ENCODE measurements at regions not wholly inside any gene's neighbourhood (a gene's known extent, or its start where the extent isn't known, plus 50 kb on each side); places are given as distances from the start of the nearest gene placed in this dataset.

GRCh38 chr6:55089325-55089724, 85.0 kb upstream of the HCRTR2 start:
- Histone ChIP-seq H3K4me1 (ENCODE audit: control insufficient read depth, insufficient read depth, low read length) (no peaks in the 10 kb centered on the region), H3K27ac (ENCODE audit: low read length) (no peak overlapping the region), H3K4me3 (ENCODE audit: low read depth in 2 of 2, low read length in 2 of 2) (no peak overlapping the region), H3K9me3 (ENCODE audit: control insufficient read depth, insufficient read depth, low read depth, low read length) (no peaks in the 10 kb centered on the region), H3K36me3 (ENCODE audit: control insufficient read depth, insufficient read depth, low read length) (no peaks in the 10 kb centered on the region), H3K27me3 (ENCODE audit: control insufficient read depth, insufficient read depth, low read length) (no peaks in the 10 kb centered on the region)
- TF ChIP-seq SIN3A (IDR thresholded peaks at IDR 0.05; ENCODE audit: borderline replicate concordance, insufficient read depth, low read depth, low read length) (no peak), POLR2AphosphoS5 (IDR thresholded peaks at IDR 0.05; ENCODE audit: low read depth, low read length) (no peak)
- ATAC-seq (no peak), DNase-seq (ENCODE audit: low read depth, low spot score) (no peak)
- POLR2A ChIA-PET: no interaction called here
- BruUV-seq (replicated peaks): no TSS peak
- intact Hi-C loops (cut with micrococcal nuclease; ENCODE audit: unreplicated experiment) (no loop called here), in situ Hi-C loops (cut with HindIII; ENCODE audit: low pct_unique_long_range_greater_than_20kb, low sequenced_read_pairs) (no loop called here)
- CTCF ChIA-PET: no interaction called here

GRCh38 chr6:55100686-55101085, 73.6 kb upstream of the HCRTR2 start:
- ChIA-PET POLR2A (no interaction called here), CTCF (no interaction called here)
- no peaks in the 10 kb centered on the region for H3K4me1 ChIP-seq (ENCODE audit: control insufficient read depth, insufficient read depth, low read length)
- TF ChIP-seq REST (IDR thresholded peaks at IDR 0.05; ENCODE audit: insufficient read depth in 1 of 2, low read depth in 2 of 2, low read length in 1 of 2): no peak
- TF ChIP-seq POLR2AphosphoS5 (IDR thresholded peaks at IDR 0.05; ENCODE audit: low read depth, low read length): no peak
- TF ChIP-seq SIN3A (IDR thresholded peaks at IDR 0.05; ENCODE audit: borderline replicate concordance, insufficient read depth, low read depth, low read length): no peak
- no peak for TF ChIP-seq TCF7L2 (IDR thresholded peaks at IDR 0.05; ENCODE audit: low read depth, low read length)
- TF ChIP-seq CTCF (IDR thresholded peaks at IDR 0.05): no peak
- intact Hi-C loops (cut with micrococcal nuclease; ENCODE audit: unreplicated experiment): no loop called here
- no peaks in the 10 kb centered on the region for H3K9me3 ChIP-seq (ENCODE audit: control insufficient read depth, insufficient read depth, low read depth, low read length)
- no peaks in the 10 kb centered on the region for H3K27me3 ChIP-seq (ENCODE audit: control insufficient read depth, insufficient read depth, low read length)
- BruUV-seq (replicated peaks): no TSS peak
- in situ Hi-C loops (cut with HindIII; ENCODE audit: low pct_unique_long_range_greater_than_20kb, low sequenced_read_pairs): no loop called here
- no peak for DNase-seq (ENCODE audit: low read depth, low spot score)
- no peak overlapping the region for H3K27ac ChIP-seq (ENCODE audit: low read length)
- ATAC-seq: no peak
- no peaks in the 10 kb centered on the region for H3K36me3 ChIP-seq (ENCODE audit: control insufficient read depth, insufficient read depth, low read length)
- no peak overlapping the region for H3K4me3 ChIP-seq (ENCODE audit: low read depth in 2 of 2, low read length in 2 of 2)

- ChIA-PET POLR2A (no interaction called here), CTCF (no interaction called here)
- H3K27ac ChIP-seq (ENCODE audit: low read length): no peak overlapping the region
- TF ChIP-seq TCF7L2 (IDR thresholded peaks at IDR 0.05; ENCODE audit: low read depth, low read length) (no peak), REST (IDR thresholded peaks at IDR 0.05; ENCODE audit: insufficient read depth in 1 of 2, low read depth in 2 of 2, low read length in 1 of 2) (no peak), SIN3A (IDR thresholded peaks at IDR 0.05; ENCODE audit: borderline replicate concordance, insufficient read depth, low read depth, low read length) (no peak), POLR2AphosphoS5 (IDR thresholded peaks at IDR 0.05; ENCODE audit: low read depth, low read length) (no peak)
- H3K9me3 ChIP-seq (ENCODE audit: control insufficient read depth, insufficient read depth, low read depth, low read length): no peaks in the 10 kb centered on the region
- no peaks in the 10 kb centered on the region for H3K4me1 ChIP-seq (ENCODE audit: control insufficient read depth, insufficient read depth, low read length)
- H3K27me3 ChIP-seq (ENCODE audit: control insufficient read depth, insufficient read depth, low read length): no peaks in the 10 kb centered on the region
- in situ Hi-C loops (cut with HindIII; ENCODE audit: low pct_unique_long_range_greater_than_20kb, low sequenced_read_pairs): no loop called here
- DNase-seq (ENCODE audit: low read depth, low spot score): no peak
- BruUV-seq (replicated peaks): no TSS peak
- no peak overlapping the region for H3K4me3 ChIP-seq (ENCODE audit: low read depth in 2 of 2, low read length in 2 of 2)
- H3K36me3 ChIP-seq (ENCODE audit: control insufficient read depth, insufficient read depth, low read length): no peaks in the 10 kb centered on the region
- no peak for ATAC-seq
- intact Hi-C loops (cut with micrococcal nuclease; ENCODE audit: unreplicated experiment): no loop called here
Observed at GRCh38 chr6:55101157-55101556, 73.2 kb upstream of the HCRTR2 start.

All from Panc1 (cell line).